ENCODE measurements at regions not wholly inside any gene's neighbourhood (a gene's known extent, or its start where the extent isn't known, plus 50 kb on each side); places are given as distances from the start of the nearest gene placed in this dataset.
"Not testable (repeated sequence)": the region's sequence is repeated elsewhere in the genome, so short reads cannot be mapped to it uniquely, and the experiment has no call there.

DNA sequence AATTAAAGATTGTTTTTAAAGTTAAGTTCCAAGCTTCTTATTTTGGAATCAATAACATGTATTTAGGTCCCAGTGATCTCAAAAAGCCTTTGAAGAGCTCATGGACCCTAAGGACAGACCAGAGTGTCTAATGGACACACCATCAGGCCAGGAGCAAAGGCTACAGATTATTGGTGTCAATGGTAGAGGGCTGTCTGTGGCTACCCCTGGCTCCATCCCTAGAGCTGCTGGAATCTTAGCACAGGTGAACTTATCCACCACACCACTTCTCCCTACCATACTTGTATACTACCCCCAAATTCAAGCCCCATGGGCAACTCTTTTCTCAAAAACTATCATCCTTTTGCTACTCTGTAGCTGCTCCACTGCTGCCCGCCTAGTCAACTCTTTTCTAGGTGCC, 79.4 kb upstream of the BEND6 start:
- intact Hi-C loops (cut with micrococcal nuclease), result no loop called here
- WGBS (ENCODE audit: insufficient coverage), result 100% methylated on average over 1 of the region's 1 CpG
- no peak overlapping the region for H3K27ac Mint-ChIP-seq

GRCh38 chr6:56874328-56874727, 80.6 kb upstream of the BEND6 start:
- Histone ChIP-seq H3K9me3 (replicated peaks in 1 of 2; ENCODE audit: control insufficient read depth in 1 of 2, insufficient read depth in 1 of 2, low read length in 2 of 2) (no peaks in the 10 kb centered on the region), H3K36me3 (replicated peaks in 1 of 2; ENCODE audit: control insufficient read depth in 1 of 2, insufficient read depth in 2 of 2, low read length in 2 of 2) (no peaks in the 10 kb centered on the region), H3K27me3 (ENCODE audit: control insufficient read depth in 2 of 2, insufficient read depth in 2 of 2, low read length in 2 of 2) (no peaks in the 10 kb centered on the region), H3K4me2 (replicated peaks; ENCODE audit: extremely low read depth, low read length, poor library complexity, severe bottlenecking) (no peak overlapping the region), H3K9ac (ENCODE audit: insufficient read depth, low read length, poor library complexity, severe bottlenecking) (no peak overlapping the region), H3K4me3 (replicated peaks in 1 of 3; ENCODE audit: low read depth in 2 of 3, low read length in 3 of 3) (no peak overlapping the region), H3K4me1 (ENCODE audit: control insufficient read depth in 1 of 2, insufficient read depth in 2 of 2, low read length in 2 of 2) (no peaks in the 10 kb centered on the region), H3K27ac (ENCODE audit: low read depth in 1 of 2, low read length in 2 of 2) (no peak overlapping the region), H2AFZ (ENCODE audit: insufficient read depth, low read depth, low read length, poor library complexity, severe bottlenecking) (no peak overlapping the region), H4K20me1 (ENCODE audit: insufficient read depth, low read length) (no peaks in the 10 kb centered on the region), H3K79me2 (ENCODE audit: insufficient read depth, low read length) (no peaks in the 10 kb centered on the region)
- Mint-ChIP-seq H3K4me1 (no peaks in the 10 kb centered on the region), H3K4me3 (no peak overlapping the region), H3K27me3 (ENCODE audit: low read depth in 3 of 3) (peaks cover 0 to 1% (median 0%) of the 10 kb centered on the region in 3 donors), H3K36me3 (no peaks in the 10 kb centered on the region), H3K27ac (no peak overlapping the region), H3K9me3 (no peaks in the 10 kb centered on the region)
- intact Hi-C loops (cut with micrococcal nuclease), result no loop called here
- DNase-seq, result no peak
- TF ChIP-seq, protein P1, sequence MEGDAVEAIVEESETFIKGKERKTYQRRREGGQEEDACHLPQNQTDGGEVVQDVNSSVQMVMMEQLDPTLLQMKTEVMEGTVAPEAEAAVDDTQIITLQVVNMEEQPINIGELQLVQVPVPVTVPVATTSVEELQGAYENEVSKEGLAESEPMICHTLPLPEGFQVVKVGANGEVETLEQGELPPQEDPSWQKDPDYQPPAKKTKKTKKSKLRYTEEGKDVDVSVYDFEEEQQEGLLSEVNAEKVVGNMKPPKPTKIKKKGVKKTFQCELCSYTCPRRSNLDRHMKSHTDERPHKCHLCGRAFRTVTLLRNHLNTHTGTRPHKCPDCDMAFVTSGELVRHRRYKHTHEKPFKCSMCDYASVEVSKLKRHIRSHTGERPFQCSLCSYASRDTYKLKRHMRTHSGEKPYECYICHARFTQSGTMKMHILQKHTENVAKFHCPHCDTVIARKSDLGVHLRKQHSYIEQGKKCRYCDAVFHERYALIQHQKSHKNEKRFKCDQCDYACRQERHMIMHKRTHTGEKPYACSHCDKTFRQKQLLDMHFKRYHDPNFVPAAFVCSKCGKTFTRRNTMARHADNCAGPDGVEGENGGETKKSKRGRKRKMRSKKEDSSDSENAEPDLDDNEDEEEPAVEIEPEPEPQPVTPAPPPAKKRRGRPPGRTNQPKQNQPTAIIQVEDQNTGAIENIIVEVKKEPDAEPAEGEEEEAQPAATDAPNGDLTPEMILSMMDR (IDR thresholded peaks at IDR 0.05), result no peak
- WGBS (ENCODE audit: insufficient coverage), result no CpG with 5 or more reads among the region's 3 CpGs

More for the DNA sequence above, 79.4 kb upstream of the BEND6 start:
- H3K4me3 Mint-ChIP-seq, result no peak overlapping the region
- Histone ChIP-seq H3K9me3 (replicated peaks in 1 of 2; ENCODE audit: control insufficient read depth in 1 of 2, insufficient read depth in 1 of 2, low read length in 2 of 2) (no peaks in the 10 kb centered on the region), H4K20me1 (ENCODE audit: insufficient read depth, low read length) (no peaks in the 10 kb centered on the region), H3K36me3 (replicated peaks in 1 of 2; ENCODE audit: control insufficient read depth in 1 of 2, insufficient read depth in 2 of 2, low read length in 2 of 2) (no peaks in the 10 kb centered on the region), H3K4me2 (replicated peaks; ENCODE audit: extremely low read depth, low read length, poor library complexity, severe bottlenecking) (no peak overlapping the region), H3K4me3 (replicated peaks in 1 of 3; ENCODE audit: low read depth in 2 of 3, low read length in 3 of 3) (no peak overlapping the region), H3K4me1 (ENCODE audit: control insufficient read depth in 1 of 2, insufficient read depth in 2 of 2, low read length in 2 of 2) (no peaks in the 10 kb centered on the region), H2AFZ (ENCODE audit: insufficient read depth, low read depth, low read length, poor library complexity, severe bottlenecking) (no peak overlapping the region), H3K27ac (ENCODE audit: low read depth in 1 of 2, low read length in 2 of 2) (no peak overlapping the region), H3K79me2 (ENCODE audit: insufficient read depth, low read length) (no peaks in the 10 kb centered on the region), H3K9ac (ENCODE audit: insufficient read depth, low read length, poor library complexity, severe bottlenecking) (no peak overlapping the region), H3K27me3 (ENCODE audit: control insufficient read depth in 2 of 2, insufficient read depth in 2 of 2, low read length in 2 of 2) (no peaks in the 10 kb centered on the region)
- H3K9me3 Mint-ChIP-seq, result no peaks in the 10 kb centered on the region
- H3K36me3 Mint-ChIP-seq, result no peaks in the 10 kb centered on the region
- H3K4me1 Mint-ChIP-seq, result no peaks in the 10 kb centered on the region
- peaks cover 0 to 1% (median 0%) of the 10 kb centered on the region in 3 donors for H3K27me3 Mint-ChIP-seq (ENCODE audit: low read depth in 3 of 3)
- DNase-seq, result no peak
- TF ChIP-seq, protein P1 (IDR thresholded peaks at IDR 0.05), result no peak

GRCh38 chr6:56870053-56870452, 84.9 kb upstream of the BEND6 start:
- not testable (repeated sequence) for H3K4me3 Mint-ChIP-seq, H3K9me3 Mint-ChIP-seq

More at GRCh38 chr6:56870053-56870452, 84.9 kb upstream of the BEND6 start:
- H2AFZ ChIP-seq (ENCODE audit: insufficient read depth, low read depth, low read length, poor library complexity, severe bottlenecking); H3K9me3 ChIP-seq (replicated peaks in 1 of 2; ENCODE audit: control insufficient read depth in 1 of 2, insufficient read depth in 1 of 2, low read length in 2 of 2); DNase-seq; H3K27me3 ChIP-seq (ENCODE audit: control insufficient read depth in 2 of 2, insufficient read depth in 2 of 2, low read length in 2 of 2); H3K27me3 Mint-ChIP-seq (ENCODE audit: low read depth in 3 of 3); H3K27ac Mint-ChIP-seq; H3K36me3 Mint-ChIP-seq; H4K20me1 ChIP-seq (ENCODE audit: insufficient read depth, low read length); H3K79me2 ChIP-seq (ENCODE audit: insufficient read depth, low read length); H3K27ac ChIP-seq (ENCODE audit: low read depth in 1 of 2, low read length in 2 of 2); H3K4me3 ChIP-seq (replicated peaks in 1 of 3; ENCODE audit: low read depth in 2 of 3, low read length in 3 of 3); H3K9ac ChIP-seq (ENCODE audit: insufficient read depth, low read length, poor library complexity, severe bottlenecking); H3K4me1 Mint-ChIP-seq; H3K4me1 ChIP-seq (ENCODE audit: control insufficient read depth in 1 of 2, insufficient read depth in 2 of 2, low read length in 2 of 2); H3K4me2 ChIP-seq (replicated peaks; ENCODE audit: extremely low read depth, low read length, poor library complexity, severe bottlenecking); intact Hi-C loops (cut with micrococcal nuclease); H3K36me3 ChIP-seq (replicated peaks in 1 of 2; ENCODE audit: control insufficient read depth in 1 of 2, insufficient read depth in 2 of 2, low read length in 2 of 2): not testable (repeated sequence)
- WGBS (ENCODE audit: insufficient coverage), result 73% methylated on average over 2 of the region's 5 CpGs
